ENCODE measurements at regions not wholly inside any gene's neighbourhood (a gene's known extent, or its start where the extent isn't known, plus 50 kb on each side); places are given as distances from the start of the nearest gene placed in this dataset.

DNA sequence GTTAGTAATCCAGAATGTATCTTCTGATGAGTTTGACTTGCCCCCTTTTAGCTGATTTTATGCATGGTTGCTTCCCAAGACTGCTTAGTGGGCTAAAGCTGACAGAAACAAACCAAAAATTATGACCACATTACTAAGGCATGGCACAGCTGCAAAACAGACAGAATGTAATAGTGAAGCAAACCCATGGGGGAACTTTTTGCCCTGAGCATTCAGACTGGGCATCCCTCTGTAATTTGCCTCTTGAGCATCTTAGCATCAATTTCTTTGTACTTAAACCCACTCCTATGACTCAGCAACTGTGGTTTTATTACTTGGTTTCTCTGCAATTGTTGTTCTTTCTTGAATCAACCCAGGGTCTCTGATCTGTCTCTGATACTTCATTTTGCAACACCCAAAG is 487.3 kb upstream of the DCC start:
- DNase-seq (ENCODE audit: low spot score) = no peak

DNA sequence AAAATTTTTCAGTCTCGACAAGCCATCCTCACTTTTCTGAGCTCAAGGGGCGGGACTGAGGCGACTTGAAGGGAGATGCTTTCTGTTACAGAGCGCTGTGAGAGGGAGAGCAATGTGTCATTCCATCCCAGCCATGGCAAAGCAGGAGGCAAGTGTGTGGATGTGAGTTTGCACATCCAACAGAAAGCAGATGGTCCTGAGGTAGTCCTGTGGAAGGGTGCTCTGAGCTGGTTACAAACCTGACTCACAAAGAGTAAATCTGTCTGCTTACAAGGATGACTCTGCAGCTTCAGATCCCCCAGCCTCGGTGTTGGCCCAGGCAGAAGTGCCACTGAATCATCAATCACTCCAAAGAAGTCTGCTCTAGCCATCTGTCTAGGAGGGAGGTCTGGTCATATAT is 482.0 kb upstream of the DCC start:
- DNase-seq (ENCODE audit: low spot score) = no peak

GRCh38 chr18:51861046-51861445 is 479.0 kb upstream of the DCC start:
- no peak for DNase-seq (ENCODE audit: low spot score)

DNA sequence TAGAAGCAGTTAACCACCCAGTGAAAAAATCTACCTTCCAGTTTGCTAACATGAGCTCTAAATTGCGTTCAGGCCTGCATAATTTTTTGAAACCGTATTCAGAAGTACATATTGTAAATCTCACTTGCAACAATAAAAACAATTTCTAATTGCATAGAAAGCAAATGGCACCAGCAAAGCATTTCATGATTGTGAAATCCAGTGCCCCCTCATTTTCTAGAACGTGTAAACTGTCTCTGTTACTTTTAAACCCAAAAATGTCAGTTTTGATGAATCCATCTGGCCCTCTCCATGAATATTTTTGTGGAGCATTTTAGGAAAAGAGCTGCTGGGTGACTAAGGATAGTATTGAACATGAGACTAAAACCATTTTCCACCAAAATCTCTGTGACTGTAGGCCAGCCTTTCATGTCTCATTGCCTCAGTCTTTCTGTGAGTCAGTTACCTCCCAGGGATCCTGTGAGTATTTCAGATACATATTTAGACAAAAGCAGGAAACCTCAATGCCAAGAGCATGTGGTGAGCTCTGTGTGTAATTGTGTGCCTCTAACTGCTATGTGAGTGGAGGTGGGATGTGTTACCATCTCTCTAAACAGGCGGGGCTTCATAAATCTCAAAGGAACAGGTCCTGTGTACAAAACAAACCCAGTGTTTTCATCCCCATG is 477.8 kb upstream of the DCC start:
- DNase-seq (ENCODE audit: low spot score) = no peak

- no peak for DNase-seq (ENCODE audit: low spot score)
Observed at GRCh38 chr18:51864219-51864965, 475.6 kb upstream of the DCC start.

DNA sequence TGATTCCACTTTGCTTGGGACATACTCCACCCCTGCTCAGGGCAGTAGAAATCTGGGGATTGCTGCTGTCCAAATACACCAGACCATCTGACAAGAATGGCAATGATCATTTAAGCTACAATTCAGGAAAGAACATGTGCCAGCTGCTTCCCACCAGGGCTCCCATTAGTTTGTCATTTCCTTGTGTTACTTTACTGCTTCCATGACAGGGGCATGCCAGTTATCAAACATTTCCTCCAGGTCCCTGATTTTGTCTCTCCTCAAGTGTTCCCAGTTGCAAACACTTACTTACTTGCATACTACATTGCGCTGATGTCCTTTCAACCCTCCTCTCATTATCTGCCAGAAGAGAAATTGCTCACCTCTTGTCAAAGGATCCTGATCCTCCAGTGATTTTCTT is 474.5 kb upstream of the DCC start:
- DNase-seq (ENCODE audit: low spot score) = no peak

DNA sequence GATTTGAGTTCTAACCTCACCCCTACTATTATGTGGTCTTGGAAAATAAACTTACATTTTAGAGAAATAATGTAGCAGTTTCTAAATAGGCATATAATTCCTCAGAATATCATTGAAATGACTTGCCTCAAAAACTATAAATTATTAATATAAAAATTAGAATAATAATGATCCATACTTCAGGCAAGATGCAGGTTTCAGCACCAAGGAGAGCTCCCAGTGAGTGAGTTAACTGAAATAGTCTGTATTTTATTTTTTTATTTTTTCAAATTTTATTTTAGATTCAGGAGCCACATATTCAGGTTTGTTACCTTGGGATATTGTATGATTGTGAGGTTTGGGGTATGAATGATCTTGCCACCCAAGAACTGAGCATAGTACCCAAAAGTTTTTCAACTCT is 472.2 kb upstream of the DCC start:
- no peak for DNase-seq (ENCODE audit: low spot score)

- DNase-seq (ENCODE audit: low spot score) = no peak
Observed at GRCh38 chr18:51878724-51879123, 461.3 kb upstream of the DCC start.

- no peak for DNase-seq (ENCODE audit: low spot score)
Observed at GRCh38 chr18:51879329-51879728, 460.7 kb upstream of the DCC start.

DNA sequence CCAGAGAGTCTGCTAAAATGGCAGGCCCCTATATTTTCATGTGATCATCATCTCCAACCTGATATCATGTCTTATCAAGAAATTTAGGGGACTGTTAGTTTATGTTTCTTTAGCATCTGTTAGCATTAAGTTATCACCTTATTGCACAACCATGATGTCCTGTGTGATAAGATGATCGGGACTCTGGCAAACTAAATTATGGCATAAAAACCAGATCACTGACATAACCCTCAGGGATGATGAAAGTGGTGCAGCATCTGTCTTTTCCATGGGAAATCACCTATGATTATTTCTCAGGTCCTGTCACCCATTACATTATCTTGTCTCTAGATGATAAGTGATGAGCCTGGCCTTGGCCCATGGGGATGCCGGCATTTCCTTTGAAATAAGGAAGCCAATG is 458.6 kb upstream of the DCC start:
- DNase-seq (ENCODE audit: low spot score) = no peak

GRCh38 chr18:51884039-51884438 is 456.0 kb upstream of the DCC start:
- no peak for DNase-seq (ENCODE audit: low spot score)

GRCh38 chr18:51890762-51891161 is 449.2 kb upstream of the DCC start:
- no peak for DNase-seq (ENCODE audit: low spot score)

DNA sequence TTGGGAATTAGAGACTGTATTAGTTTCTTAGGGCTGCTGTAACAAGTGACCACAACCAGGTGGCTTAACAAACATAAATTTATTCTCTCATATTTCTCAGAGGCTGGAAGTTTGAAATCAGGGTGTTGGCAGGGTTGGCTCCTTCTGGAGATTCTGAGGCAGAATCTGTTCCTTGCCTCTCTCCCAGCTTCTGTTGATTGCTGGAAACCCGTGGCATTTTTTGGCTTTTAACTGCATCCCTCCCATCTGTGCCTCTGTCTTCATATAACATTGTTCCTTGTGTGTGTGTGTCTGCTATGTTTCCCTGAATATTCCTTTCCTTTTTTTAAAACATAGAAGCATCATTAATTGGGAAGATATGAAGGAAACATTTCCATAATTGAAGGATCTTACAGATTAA is 448.1 kb upstream of the DCC start:
- DNase-seq (ENCODE audit: low spot score) = no peak

DNA sequence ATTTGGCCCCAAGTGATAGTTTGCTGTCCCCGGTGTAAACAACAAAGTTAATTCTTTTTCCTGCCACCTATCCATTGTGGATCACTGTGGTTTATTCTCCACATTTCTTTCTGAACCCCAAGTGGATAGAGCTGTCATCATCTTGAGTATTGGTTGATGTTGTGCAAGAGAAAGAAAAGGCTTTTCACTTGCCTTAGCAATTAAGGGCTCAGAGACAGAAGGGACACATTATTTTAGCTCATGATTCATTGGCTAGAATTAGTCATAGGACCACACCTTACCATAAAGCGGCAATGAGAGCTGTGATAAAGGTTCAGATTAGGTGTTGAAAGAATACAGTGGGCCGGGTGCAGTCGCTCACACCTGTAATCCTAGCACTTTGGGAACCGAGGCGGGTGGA is 442.1 kb upstream of the DCC start:
- DNase-seq (ENCODE audit: low spot score) = no peak

DNA sequence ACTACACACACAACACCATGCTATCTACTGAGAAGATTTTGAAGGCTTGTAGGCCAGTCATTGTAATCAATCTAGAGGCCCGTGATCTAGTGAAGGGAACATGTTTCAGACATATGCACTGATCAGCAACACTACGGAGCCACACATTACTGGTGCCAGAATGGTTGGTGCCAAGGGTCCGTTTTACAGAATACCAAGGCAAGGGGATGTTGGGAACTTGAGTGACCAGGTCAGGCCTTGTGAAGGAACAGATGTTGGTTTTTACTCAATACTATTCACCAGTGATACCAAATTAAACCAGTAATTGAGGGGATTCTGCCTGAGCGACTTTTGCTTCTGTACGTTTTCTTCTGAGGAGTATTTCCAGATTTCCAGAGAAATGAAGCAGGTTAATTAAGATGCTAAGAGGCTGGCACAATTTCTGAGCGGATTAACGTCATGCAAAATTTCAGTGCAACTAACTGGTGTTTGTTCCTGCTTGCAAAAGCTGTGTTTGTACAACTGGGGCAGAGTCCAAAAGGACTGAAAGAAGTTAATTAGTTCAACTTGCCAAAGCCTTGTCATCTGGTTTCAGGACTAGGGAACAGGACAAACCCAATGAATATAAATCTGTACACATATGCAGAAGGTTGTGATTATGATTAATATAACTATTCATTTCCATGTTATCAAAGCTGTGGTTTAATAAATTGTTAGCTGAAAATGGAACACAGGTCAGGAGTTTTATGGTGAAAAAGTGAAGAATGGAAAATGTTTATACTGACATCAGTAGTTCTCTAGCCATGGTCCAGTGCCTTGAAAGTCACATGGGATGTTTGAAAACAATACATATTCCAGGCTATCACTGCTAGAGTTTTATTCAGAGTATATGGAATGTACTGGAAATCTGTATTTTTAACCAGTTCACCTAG is 432.1 kb upstream of the DCC start:
- DNase-seq (ENCODE audit: low spot score) = no peak

DNA sequence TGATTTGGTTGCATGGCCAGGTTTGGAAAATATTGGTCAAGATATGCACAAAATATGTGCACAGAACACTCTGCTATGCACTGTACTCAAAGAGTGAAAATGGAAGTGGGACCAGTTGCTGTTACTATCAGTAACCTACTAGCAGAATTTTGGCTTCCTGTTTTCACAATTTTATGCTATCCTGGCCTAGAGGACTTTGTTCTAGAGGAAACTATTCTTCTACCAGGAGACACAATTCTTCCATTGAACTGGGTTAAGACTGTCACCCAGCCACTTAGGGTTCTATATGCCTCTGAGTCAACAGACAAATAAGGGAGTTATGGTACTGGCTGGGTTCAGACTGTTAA is 431.4 kb upstream of the DCC start:
- no peak for DNase-seq (ENCODE audit: low spot score)

- no peak for DNase-seq (ENCODE audit: low spot score)
Observed at GRCh38 chr18:51911584-51911983, 428.4 kb upstream of the DCC start.

GRCh38 chr18:51912381-51912780 is 427.6 kb upstream of the DCC start:
- DNase-seq (ENCODE audit: low spot score) = no peak

GRCh38 chr18:51915176-51915575 is 424.8 kb upstream of the DCC start:
- no peak for DNase-seq (ENCODE audit: low spot score)

- DNase-seq (ENCODE audit: low spot score) = no peak
Observed at GRCh38 chr18:51921862-51922261, 418.1 kb upstream of the DCC start.

GRCh38 chr18:51933903-51934302 is 406.1 kb upstream of the DCC start:
- no peak for DNase-seq (ENCODE audit: low spot score)

DNA sequence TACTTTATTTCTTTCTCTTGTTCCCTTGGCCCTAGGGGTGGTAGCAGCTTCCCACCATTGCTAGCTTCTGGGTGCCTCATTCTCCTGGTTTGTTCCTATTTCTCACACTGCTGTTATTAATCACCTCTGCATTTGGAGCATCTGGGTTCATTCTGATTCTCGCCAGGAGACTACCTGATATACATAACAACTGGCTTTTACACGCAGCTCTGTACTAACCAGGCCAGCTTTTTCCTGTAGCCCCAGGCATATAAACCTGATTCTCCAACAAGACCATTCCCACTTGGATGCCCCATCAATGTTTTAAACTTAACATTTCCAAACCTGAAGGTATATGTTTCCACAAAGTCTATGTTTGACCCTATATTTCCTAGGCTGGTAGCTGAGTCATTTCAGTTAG is 403.9 kb upstream of the DCC start:
- DNase-seq (ENCODE audit: low spot score) = no peak

DNA sequence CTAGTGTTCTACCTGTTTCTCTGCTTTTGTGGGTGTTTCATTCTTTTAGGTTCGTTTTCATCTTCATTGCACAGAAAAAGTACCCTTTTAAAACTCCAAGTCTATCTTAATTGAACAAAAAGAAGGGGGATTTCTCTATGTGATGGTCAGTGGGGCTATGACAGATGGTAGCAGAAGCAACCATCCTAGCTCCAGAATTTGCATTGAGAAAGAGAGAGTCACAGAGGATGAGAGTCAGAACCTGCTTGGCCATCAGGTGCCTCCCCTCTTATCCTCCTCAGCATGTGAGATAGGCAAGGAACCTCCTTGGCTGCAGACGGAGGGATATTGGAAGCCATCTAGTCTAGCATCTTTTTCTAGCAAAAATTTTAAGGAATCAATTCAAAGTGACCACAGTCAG is 398.0 kb upstream of the DCC start:
- no peak for DNase-seq (ENCODE audit: low spot score)

All from hematopoietic multipotent progenitor cell treated with erythropoietin and hydrocortisone succinate and interleukin-3 and kit ligand, for 17 days (in vitro differentiated cells).